ENCODE measurements at regions not wholly inside any gene's neighbourhood (a gene's known extent, or its start where the extent isn't known, plus 50 kb on each side); places are given as distances from the start of the nearest gene placed in this dataset.

DNA sequence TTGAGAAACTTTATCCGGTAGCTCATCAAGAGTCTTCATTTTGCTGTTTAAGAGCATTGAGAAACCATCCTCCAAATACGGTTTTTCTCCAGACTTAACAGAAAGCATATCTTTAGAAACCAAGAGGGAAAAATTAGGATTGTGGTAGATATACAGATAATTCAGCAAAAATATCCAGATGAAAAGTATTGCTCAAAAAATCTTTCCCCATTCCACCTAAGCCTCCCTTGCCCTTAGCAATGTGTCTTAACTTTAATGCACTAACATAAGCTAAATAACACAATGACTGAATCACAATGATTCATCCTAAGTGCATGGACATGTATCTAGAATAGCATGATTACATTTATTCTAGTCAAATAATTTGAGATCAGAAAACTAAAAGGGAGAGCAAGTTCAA lies 130.3 kb upstream of the TARS1 start:
- TF ChIP-seq, protein P1, sequence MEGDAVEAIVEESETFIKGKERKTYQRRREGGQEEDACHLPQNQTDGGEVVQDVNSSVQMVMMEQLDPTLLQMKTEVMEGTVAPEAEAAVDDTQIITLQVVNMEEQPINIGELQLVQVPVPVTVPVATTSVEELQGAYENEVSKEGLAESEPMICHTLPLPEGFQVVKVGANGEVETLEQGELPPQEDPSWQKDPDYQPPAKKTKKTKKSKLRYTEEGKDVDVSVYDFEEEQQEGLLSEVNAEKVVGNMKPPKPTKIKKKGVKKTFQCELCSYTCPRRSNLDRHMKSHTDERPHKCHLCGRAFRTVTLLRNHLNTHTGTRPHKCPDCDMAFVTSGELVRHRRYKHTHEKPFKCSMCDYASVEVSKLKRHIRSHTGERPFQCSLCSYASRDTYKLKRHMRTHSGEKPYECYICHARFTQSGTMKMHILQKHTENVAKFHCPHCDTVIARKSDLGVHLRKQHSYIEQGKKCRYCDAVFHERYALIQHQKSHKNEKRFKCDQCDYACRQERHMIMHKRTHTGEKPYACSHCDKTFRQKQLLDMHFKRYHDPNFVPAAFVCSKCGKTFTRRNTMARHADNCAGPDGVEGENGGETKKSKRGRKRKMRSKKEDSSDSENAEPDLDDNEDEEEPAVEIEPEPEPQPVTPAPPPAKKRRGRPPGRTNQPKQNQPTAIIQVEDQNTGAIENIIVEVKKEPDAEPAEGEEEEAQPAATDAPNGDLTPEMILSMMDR (IDR thresholded peaks at IDR 0.05), result no peak
- TF ChIP-seq EP300 (IDR thresholded peaks at IDR 0.05), result no peak

Measured in esophagus muscularis mucosa (tissue), 3 donors.